ENCODE measurements at regions not wholly inside any gene's neighbourhood (a gene's known extent, or its start where the extent isn't known, plus 50 kb on each side); places are given as distances from the start of the nearest gene placed in this dataset.
A peak's percentile ranks its signal among the peaks of the same experiment; 100 is the strongest.

DNA sequence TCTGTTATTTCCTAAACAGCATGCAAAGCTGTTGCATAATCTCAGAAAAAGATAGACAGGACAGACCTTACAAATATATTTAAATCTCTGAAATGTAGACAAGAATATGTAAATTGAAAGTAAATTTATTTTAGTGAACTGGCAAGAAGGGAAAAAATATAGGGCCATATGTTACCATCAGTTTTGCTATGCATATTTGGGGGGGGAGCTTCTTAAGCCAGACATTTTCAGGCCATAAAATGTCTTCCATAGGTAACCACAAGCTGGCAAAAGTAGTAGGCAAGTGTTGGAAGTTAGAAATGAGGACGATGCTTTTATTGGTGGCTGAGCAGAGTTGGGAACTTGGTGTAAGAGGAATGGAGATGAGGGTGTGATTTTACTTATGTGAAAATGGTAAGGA lies 272.0 kb upstream of the CXXC4 start:
- ChIA-PET CTCF (interaction anchor here (1.1 to 1.9 kb wide), 8 partner anchors 8 to 94 kb away, joined by 3 to 7 read pairs (median 4); no protein-coding TSS in a partner anchor), POLR2A (no interaction called here)
- TF ChIP-seq, protein P1, sequence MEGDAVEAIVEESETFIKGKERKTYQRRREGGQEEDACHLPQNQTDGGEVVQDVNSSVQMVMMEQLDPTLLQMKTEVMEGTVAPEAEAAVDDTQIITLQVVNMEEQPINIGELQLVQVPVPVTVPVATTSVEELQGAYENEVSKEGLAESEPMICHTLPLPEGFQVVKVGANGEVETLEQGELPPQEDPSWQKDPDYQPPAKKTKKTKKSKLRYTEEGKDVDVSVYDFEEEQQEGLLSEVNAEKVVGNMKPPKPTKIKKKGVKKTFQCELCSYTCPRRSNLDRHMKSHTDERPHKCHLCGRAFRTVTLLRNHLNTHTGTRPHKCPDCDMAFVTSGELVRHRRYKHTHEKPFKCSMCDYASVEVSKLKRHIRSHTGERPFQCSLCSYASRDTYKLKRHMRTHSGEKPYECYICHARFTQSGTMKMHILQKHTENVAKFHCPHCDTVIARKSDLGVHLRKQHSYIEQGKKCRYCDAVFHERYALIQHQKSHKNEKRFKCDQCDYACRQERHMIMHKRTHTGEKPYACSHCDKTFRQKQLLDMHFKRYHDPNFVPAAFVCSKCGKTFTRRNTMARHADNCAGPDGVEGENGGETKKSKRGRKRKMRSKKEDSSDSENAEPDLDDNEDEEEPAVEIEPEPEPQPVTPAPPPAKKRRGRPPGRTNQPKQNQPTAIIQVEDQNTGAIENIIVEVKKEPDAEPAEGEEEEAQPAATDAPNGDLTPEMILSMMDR (IDR thresholded peaks at IDR 0.05; ENCODE audit: control extremely low read depth, extremely low read depth, low read depth, missing control alignments) = no peak
- no peak for DNase-seq (ENCODE audit: extremely low spot score)

DNA sequence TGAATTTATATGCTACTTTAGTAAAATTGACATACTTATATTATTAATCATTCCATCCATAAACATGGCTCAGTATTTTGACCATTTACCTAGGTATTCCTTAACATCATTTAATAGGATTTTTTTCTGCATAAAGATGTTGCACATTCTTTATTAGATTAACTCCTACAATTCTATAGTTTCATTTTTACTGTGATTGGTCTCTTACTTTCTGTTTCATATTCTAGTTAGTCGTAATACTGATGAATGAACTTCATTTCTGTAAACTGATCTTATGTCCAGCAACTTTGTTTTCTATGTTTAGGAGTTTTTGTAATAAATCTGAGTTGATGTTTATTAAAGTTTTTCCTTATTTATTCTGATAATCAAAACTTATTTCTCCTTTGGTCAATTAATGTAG lies 278.2 kb upstream of the CXXC4 start:
- ChIA-PET CTCF (no interaction called here), POLR2A (no interaction called here)
- TF ChIP-seq, protein P1 (IDR thresholded peaks at IDR 0.05; ENCODE audit: control extremely low read depth, extremely low read depth, low read depth, missing control alignments) = no peak
- DNase-seq (ENCODE audit: extremely low spot score) = peak; percentile 16

DNA sequence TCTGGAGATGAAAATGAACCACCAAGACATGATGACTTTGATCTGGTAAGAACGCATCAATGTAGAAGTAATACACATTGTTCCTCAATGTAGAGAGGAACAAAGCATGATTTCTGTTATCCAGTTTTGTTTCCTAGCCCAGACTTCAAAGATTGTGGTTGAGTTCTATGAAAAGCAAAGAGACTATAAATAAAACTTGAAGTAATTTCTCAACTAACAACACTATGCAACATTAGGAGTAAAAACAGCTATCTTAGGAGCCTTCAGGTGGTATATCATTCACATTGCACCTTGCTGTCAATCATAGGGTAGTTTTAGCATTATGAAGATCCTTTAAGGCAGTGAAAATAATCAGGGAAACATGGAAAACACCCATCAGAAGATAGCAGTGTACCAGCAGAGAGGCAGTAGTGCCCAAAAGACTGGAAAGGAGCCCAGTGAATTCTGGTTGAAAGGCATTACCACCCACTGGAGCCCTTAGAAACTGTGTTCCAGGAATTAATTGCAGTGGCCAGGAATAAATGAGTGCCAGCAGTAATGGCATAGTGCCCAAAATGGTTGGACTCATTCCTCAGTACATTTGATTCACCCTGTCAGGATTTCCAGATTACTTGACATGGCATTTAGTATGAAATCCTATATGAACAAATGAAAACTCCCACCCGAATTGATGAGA lies 300.7 kb upstream of the CXXC4 start:
- no peak for DNase-seq (ENCODE audit: extremely low spot score)
- ChIA-PET CTCF (no interaction called here), POLR2A (no interaction called here)
- TF ChIP-seq, protein P1 (IDR thresholded peaks at IDR 0.05; ENCODE audit: control extremely low read depth, extremely low read depth, low read depth, missing control alignments) = no peak

DNA sequence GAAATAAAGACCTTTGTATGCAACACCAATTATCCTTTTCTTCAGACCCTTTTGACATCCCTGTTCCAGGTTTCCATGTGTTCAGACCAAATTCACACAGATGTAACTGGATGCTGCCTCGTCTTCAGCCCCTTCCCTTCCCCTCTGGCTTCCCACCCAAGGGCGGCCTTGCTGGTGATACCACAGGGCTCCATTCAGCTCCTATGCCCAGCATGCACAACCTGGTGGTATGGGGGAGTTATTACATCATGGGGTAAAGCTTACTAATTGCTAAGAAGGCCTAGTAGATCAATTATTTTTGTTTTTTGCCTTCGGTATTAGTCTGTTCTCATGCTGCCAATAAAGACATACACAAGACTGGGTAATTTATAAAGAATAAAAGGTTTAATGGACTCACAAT lies 317.0 kb upstream of the CXXC4 start:
- ChIA-PET POLR2A (no interaction called here), CTCF (no interaction called here)
- DNase-seq (ENCODE audit: extremely low spot score) = no peak
- TF ChIP-seq, protein P1 (IDR thresholded peaks at IDR 0.05; ENCODE audit: control extremely low read depth, extremely low read depth, low read depth, missing control alignments) = no peak

DNA sequence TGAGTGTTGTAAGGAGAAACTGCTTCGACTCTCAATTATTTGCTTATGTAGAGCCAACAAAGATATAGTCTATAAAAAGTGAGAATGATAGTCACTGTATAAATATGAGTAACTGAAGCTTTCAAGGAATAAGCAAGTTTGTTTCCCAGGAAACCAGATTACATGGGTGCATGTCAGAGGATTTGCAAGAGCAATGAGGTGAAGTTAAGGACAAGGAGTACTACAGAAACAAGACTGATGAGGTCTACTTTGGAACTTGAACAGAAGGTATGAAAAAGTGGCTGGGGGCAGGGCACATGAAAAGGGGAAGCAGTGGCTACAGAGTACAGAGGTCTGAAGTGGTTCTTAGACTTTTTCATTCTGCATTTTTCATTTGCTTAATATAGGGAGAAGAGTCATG lies 321.0 kb upstream of the CXXC4 start:
- no peak for DNase-seq (ENCODE audit: extremely low spot score)
- TF ChIP-seq, protein P1 (IDR thresholded peaks at IDR 0.05; ENCODE audit: control extremely low read depth, extremely low read depth, low read depth, missing control alignments) = no peak
- ChIA-PET POLR2A (no interaction called here), CTCF (interaction anchor here (1.0 kb wide), 1 partner anchor 12 kb away, joined by 3 read pairs; no protein-coding TSS in a partner anchor)

DNA sequence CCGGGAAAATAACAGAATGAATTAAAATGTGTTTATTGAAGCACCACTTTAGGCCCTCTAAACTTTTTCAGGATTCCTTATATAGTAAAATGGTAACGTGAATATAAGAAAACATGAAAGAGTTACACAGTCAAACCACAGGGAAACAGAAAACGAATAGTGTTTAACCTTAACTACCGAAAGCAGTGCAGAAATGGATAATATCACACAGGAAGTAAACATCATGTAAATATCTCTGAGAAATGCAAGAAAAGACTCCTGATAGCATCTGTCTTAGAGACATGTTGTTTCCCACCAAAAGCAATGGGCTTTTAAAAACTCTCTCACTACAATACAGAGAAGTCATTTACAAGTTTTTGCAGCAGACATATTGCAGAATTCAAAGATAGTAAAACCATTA lies 323.9 kb upstream of the CXXC4 start:
- DNase-seq (ENCODE audit: extremely low spot score) = no peak
- POLR2A ChIA-PET = no interaction called here
- TF ChIP-seq, protein P1 (IDR thresholded peaks at IDR 0.05; ENCODE audit: control extremely low read depth, extremely low read depth, low read depth, missing control alignments) = no peak
- CTCF ChIA-PET = no interaction called here

Data from GM10248 (cell line).